Stimulated activated CD4-positive, alpha-beta T cell treated with anti-CD3 and anti-CD28 coated beads, Interleukin-4, amount 100 ng/mL, for 48 hours (primary cell): ENCODE measurements at regions not wholly inside any gene's neighbourhood (a gene's known extent, or its start where the extent isn't known, plus 50 kb on each side); places are given as distances from the start of the nearest gene placed in this dataset.

Experiments used
- DNase-seq, 2 donors: peaks; one replicate each; pipeline ENCODE4 v3.0.0-alpha.2; 2020; ENCODE audit warnings: low read depth in 2 of 2

- no peak for DNase-seq
Measured at GRCh38 chr5:174371600-174372094, 326.1 kb downstream of the NSG2 start.

- no peak for DNase-seq
Measured at GRCh38 chr5:174374206-174374605, 328.7 kb downstream of the NSG2 start.

DNA sequence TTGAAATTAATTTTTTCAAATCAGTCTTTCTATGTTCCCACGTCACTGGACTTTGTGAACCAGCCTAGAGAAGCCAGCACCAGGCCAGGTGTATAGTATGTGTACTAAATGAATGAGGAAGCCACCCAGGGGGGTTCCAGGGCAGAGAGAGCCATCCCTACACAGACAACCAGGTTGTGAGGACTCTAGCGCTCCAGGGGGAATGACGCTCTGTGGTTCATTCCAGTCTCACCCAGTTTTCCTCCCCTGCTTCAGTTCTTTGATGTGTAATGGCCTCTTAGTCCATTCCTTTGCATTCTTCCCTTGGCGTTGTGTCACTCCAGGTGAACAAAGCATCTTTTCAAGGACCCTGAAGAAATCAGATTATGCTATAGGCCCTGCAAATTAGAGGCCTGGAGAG lies 330.6 kb downstream of the NSG2 start:
- no peak for DNase-seq

DNA sequence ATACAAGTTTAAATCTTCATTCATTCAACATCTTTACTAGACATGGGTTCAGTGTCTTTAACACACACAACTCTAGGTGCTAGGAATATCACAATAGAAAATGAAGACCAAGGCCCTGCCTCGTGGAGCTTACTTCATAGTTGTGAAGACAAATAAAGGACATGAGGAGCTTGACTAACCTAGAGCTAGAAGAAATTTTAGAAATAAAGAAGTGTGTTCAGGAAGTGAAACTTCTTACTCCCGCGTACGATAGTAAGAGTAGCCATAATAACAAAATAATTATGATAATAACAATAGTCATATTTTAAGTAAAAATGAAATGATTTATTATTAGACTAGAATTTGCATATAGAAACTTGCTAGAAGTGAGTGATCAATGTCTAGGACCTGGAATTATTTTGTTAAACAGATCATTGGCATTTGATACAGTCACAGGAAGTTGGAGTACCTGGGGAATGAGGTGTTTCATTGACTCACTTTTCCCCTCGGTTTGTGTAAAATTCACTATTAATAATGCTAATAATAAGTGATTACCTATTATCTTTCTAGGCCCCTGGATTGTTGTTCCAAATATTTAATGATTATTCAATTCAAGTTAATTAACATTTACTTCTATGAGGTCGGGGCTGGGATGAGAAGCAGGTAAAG lies 331.3 kb downstream of the NSG2 start:
- DNase-seq = no peak

DNA sequence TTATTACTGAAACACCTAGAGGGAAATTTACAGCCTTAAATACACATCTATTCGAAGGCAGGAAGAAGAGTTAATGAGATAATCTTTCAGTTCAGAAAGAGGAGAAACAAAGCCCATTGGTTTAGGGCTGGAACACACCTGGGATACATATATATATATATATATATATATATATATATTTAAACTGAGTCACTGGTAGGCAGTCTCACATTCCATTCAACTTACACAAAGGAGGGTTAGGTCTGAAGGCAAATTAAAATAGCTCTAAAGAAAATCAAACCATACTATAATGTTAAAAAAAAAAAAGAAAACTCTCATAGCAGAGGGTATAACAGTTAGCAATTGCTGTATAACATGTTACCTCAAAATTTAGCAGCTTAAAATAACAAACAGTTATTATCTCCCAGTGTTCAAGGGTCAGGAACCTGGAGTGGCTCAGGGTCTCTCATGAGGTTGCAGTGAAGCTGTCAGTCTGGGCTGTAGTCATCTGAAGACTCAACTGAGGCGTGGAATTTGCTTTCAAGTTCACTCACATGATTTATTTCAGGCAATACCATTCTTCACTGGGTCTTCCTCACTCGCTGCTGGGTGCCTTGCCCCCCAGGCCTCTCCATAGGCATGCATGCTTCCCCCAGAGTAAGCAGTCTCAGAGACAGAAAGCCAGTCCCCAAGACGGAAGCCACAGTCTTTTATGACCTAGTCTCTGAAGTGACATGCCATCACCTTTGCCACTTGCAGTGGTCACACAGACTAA lies 332.8 kb downstream of the NSG2 start:
- no peak for DNase-seq

- DNase-seq = no peak
Measured at GRCh38 chr5:174380311-174380710, 334.8 kb downstream of the NSG2 start.

DNA sequence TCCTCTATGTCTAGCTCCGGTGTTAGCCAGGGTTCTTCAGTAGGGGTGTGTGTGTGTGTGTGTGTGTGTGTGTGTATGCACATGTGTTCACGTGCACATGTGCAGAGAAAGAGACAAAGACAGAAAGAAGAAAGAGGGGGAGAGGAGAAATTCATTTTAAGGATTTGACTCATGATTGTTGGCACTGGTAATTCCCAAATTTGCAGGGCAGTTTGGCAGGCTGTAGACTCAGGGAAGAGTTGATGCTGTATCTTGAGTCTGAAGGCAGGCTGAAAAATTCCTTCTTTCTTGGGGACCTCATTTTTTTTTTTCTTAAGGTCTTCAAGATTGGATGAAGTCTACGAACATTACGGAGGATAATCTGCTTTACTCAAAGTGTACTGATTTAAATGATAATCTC lies 335.7 kb downstream of the NSG2 start:
- no peak for DNase-seq

GRCh38 chr5:174383210-174384167 lies 338.0 kb downstream of the NSG2 start:
- DNase-seq = no peak

- DNase-seq = no peak
Measured at GRCh38 chr5:174384509-174384947, 339.0 kb downstream of the NSG2 start.

DNA sequence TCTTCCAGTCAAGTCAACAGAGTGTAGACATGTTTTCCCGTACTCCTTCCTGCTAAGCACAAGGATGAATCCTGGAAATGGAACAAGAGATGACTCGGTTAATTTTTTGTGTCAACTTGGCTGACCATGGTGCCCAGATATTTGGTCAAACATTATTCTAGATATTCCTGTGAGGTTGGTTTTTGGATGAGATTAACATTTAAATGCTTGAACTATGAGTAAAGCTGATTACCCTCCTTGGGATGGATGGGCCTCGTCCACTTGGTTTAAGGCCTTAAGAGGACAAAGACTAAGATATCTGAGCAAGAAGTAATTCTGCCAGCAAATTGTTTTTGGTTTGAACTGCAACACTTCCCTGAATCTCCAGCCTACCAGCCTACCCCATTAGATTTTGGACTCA lies 338.1 kb upstream of the MSX2 start:
- no peak for DNase-seq

- no peak for DNase-seq
Measured at GRCh38 chr5:174386846-174387245, 337.5 kb upstream of the MSX2 start.

DNA sequence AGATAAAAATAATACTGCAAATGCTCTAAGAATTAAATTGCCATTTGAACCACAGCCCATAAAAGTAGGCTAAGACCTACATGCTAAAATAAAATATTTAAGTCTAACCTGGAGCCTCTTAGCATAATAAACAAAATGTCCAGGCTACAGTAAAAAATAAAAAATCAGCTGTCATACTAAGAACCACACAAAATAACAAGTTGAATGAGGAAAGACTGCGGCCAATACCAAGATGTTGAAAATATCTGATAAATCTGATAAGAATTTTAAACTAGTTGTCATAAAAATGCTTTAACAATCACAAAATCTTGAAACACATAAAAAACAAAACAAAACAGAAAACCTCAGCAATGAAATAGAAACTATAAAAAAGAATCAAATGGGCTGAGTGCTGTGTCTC lies 336.9 kb upstream of the MSX2 start:
- no peak for DNase-seq

DNA sequence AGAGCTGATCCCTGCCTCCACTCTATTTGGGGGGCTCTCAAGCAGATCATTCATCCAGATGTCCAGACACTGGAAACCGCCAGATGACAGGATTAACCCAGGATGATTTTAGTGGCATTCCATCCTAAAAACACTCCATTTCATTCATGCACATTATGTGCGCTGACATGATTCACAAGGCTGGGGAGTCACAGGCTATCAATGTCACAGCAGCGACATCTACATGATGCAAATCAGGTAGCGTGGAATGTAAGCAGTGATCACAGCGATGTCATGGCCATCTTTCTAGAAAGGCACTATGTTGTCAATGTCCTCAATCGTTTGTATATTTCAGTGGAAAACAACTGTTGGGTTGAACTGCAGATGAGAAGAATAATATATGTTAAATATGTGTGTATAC lies 331.5 kb upstream of the MSX2 start:
- no peak for DNase-seq

GRCh38 chr5:174396541-174396940 lies 327.8 kb upstream of the MSX2 start:
- no peak for DNase-seq

DNA sequence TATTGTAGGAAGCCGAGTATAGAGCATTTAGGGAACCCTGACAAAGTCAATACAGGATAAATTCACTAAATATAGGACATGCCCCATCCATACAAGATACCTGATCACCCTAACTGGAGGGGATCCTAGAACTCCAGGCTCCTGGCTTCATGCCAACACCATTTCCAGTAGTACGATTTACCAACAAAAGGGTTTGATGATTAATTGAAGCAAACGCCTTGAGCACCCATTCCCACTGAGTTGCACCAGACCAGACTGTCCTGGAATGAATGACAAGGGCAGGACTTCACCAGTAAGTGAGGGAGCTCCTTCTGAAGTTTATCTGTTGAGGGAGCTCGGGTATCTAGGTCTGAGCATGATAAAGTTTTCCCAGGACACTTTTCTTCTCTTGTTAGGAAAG lies 327.2 kb upstream of the MSX2 start:
- DNase-seq = no peak

GRCh38 chr5:174398171-174398570 lies 326.2 kb upstream of the MSX2 start:
- DNase-seq = no peak

- no peak for DNase-seq
Measured at GRCh38 chr5:174399411-174399810, 325.0 kb upstream of the MSX2 start.

- no peak for DNase-seq
Measured at GRCh38 chr5:174400461-174400860, 323.9 kb upstream of the MSX2 start.

DNA sequence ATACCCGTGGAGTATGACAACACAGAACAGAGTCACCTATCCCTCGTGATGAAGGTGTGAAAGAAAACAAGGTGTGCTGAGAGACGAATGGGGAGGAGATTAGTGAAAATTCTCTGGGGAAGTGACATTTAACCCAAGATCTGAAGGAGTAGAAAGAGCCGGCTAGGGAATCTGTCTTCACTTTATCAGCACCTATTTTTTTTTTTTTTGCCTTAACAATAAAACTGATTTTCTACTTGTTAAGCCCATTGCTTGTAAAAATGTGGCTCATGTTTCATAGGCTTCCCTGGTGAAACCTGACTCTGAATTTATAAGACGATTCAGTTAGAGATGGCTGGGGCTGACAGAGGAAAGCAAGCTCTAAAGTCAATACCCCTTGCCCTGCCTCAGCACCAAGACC lies 322.6 kb upstream of the MSX2 start:
- no peak for DNase-seq

DNA sequence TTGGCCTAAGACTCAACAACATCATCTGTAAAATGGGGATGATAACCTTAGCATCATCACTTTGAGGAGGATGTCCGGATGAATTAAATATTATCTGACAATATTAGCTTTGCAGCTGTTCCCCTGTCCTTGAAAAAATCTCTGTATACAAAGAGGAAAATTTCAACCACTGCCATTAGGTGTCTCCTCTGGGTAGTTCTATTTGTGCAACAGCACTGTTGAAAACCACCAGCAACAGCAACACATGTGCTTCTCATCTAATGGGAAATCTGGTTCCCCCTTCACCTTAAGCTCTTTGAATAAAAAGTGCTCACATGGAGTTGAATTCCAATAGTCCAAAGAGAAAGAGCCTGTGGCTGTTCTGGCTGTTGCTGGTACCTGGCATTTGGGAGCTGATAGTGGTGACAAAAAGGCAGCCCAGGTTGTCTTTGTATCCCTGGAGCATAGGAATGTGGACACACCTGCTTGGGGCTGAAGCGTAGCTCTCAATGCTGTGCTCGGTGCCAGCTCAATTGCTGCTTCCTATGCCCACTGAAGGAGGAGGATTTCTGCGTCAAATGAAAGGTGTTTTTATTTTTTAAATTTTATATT lies 322.1 kb upstream of the MSX2 start:
- DNase-seq = no peak

- DNase-seq = no peak
Measured at GRCh38 chr5:174404848-174405247, 319.5 kb upstream of the MSX2 start.

DNA sequence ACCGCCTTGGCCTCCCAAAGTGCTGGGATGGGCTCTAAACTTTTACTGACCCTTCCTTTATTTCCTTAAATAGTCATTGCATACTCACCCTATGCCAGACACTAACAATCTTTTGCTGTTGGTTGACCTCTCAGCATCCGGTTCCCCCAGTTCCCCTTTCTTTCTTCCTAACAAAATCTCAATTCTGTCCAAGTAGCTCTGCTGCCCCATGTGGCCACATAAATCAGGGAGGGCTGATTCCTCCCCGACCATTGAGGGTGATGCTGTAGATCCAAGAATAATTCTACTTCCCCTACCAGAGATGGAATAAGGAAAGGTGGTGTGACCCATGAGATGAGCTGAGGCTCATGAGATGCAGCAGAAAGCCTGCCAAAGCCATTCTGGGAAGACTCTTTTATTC lies 315.3 kb upstream of the MSX2 start:
- no peak for DNase-seq
